ENCODE measurements at regions not wholly inside any gene's neighbourhood (a gene's known extent, or its start where the extent isn't known, plus 50 kb on each side); places are given as distances from the start of the nearest gene placed in this dataset.
A peak's percentile ranks its signal among the peaks of the same experiment; 100 is the strongest.

DNA sequence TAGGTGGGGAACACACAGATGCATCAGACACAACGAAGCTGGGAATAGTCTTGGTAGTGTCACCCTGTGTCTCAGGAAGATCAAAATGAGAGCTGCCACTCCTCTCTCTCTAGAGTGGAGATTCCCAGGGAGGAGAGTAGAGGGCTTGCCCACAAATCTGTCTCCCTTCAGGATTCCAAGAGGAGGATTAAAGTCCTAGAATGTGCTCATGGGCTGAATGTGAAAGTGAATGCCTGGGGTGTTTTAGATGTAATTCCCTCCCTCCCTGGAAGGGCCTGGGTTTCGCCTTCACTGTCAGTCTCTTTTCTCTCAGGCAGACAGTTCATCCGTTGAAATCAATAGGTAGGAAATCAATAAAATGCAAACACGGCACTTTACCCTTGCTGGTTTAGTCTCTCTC is 282.6 kb upstream of the PPARGC1A start:
- no peak for DNase-seq

DNA sequence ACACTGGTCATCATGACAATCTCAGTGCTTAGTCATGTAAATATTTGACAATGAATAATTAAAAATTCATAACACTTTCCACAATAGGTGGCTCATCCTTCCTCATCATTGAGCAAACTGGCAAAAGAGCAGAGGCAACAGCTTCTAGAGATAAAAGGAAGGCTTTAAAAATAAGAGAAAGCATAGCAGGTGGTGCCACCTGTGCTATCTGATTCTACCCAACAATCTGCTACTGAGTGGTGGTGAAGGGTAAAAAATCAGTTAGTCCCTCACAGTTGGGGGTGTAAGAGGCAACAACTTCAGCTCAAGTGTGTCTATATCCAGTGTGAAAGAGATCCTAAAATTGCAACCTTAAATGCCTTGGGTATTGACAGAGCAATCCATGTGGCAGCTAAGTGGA is 280.1 kb upstream of the PPARGC1A start:
- DNase-seq = no peak

DNA sequence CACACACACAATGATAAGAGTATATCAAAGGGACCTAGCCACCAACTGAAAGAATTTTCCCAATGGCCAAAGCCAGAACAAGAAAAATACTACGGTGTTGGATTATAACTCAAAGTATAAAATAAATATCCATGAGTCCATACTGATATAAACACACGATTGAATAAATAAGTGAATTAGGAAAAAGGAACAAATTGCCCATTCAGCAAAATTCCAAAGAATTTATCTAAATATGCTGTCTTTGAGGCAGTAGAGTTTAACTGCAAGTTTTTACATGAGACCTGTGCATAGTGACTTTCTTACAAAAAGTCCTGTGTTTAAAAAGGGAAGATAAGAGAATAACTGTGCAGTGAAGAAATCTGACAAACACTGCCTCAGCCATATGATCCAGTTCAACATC is 278.8 kb upstream of the PPARGC1A start:
- no peak for DNase-seq

DNA sequence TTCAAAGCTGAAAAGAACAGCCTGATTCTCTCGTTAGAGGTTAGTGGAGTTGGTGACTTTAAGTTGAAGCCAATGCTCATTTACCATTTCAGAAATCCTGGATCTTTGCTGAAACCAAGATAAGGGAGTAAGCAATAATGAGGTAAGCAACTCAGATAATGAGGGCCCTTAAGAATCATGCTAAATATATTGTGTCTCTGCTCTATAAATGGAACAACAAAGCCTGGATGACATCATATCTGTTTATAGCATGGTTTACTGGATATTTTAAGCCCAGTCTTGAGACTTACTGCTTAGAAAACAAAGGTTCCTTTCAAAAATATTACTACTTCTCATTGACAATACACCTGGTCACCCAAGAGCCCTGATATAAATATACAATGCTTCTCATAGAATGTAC is 276.7 kb upstream of the PPARGC1A start:
- DNase-seq = no peak

DNA sequence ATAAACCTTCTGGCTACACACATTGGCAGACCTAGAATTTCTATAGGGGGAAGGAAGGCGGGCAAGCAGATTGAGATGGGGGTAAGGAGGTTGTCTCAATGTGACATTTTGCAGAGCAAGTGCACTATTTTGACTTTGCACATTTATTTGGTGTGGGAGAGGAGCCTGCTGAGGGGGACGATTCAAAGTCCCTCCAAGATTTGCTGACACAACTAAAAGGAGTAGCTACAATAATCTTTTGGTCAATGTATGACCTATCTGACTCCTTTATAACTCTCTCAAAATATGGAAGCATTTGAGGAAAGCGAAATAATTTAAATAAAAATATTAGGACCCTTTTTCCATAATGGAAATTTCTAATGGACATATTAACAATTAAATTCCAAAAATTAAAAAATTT is 274.9 kb upstream of the PPARGC1A start:
- DNase-seq = no peak

DNA sequence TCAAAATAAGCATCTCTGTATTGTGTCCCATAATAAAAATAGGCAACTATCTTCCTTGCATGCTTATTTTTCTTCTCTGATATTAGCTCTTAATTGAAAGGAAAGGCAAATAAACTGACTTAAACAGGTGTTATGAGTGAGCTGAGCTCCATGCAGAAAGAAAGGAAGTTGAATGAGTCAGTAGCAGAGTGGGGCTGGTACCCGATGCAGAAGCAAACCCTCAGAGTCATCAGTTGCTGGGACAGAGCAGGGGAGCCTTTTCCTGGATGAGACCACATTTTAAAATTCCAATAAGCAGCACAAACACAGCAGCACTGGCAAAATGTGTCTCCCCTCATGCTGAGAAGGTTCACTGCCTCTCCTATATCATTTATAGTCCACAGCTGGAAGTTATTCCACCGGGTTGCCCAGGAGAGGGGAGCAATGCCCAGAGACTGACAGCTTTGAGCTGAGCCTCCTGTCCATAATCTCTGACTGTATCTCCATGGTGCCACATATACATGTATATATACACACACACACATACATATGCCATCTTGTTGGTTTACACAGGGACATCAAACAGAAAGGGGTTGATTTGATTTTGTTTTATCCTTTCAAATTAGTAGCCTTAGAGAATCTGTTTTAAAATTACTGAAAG is 274.3 kb upstream of the PPARGC1A start:
- DNase-seq = no peak

DNA sequence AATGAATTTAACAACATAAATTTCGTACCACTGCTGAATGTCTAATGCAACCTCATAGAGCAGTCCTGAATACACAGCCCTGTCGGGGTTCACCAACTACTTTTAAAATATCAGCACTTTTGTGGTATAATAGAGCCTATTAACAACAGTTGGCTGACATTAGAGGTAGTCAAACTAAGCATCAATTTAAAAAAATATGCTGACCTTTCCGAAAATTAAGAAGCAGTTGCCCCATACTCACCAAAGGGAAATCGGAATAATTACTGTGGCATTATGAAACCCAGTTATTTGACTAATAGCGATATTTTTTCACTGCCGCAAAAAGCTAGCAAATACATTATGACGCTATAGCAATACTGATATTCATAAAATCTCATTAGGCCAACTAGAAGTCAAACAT is 273.5 kb upstream of the PPARGC1A start:
- DNase-seq = no peak

DNA sequence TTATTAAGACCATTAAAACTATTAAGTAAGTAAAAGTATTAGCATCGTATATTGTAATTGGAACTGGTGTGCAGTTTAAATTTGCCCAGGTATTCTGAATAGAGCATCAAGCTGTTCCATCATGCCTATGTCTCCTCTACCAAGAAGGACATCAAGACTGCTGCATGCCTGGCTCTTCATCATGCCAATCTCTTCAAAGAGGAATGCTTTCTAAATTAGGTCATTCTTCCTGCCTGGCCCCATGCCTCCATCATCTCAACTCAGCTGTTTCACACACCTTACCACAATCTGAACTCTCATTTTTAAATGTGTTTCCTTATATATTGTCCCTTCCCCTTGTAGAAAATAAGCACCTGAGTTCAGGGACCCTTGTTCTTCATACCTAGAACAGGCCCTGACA is 270.5 kb upstream of the PPARGC1A start:
- no peak for DNase-seq

DNA sequence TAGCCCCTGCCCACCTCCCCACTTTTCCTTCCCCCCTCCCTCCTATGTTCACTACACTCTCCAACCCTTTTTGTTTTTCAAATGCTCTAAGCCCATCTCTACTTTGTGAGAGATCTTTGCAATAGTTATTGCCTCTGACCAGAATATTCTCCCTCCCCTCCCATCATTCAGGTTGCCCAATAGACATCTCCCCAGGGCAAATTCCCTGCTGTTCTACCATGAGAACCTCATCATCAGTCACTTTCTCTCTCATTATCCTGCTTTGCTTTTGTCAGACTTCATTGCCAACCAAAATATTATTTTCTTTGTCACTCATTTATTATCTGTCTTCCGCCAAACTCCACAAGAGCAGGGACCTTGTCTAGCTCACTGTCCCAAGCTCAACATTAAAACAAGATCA is 268.2 kb upstream of the PPARGC1A start:
- no peak for DNase-seq

DNA sequence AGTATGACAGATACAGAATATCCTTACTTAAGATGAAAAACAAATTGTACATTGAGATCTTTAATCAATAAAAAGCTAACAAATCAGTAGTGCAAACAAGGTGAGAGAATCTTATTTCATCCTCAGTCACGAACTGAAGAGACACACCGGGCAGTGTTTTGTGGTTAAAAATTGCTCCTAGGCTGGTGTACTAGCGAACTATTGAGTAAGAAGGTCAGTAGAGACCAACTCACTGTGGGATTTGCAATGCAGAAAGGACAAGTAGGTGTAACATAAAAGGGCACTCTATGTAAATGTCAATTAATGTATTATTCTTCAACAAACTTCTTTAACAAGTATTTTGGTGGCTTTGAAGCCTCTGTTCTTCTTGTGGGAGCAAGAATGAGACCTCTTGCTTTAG is 260.2 kb upstream of the PPARGC1A start:
- no peak for DNase-seq

DNA sequence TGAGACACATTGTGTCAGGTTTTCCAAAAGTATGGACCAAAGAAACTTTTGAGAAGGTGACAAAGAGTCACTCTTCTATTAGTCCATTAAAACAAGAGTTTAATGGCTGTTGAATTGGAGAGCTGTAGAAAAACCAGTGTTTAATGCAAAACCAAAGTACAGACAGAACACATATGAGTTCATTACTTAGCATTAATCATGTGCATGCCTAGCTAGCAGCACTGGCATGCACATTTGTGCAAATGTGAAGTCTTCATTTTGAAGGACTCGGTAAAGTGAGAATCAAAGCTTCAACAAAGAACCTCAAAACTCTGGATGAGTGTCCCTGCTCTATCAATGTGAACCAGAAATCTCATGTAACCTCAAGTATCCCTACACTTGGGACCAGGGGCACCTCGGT is 256.3 kb upstream of the PPARGC1A start:
- no peak for DNase-seq

DNA sequence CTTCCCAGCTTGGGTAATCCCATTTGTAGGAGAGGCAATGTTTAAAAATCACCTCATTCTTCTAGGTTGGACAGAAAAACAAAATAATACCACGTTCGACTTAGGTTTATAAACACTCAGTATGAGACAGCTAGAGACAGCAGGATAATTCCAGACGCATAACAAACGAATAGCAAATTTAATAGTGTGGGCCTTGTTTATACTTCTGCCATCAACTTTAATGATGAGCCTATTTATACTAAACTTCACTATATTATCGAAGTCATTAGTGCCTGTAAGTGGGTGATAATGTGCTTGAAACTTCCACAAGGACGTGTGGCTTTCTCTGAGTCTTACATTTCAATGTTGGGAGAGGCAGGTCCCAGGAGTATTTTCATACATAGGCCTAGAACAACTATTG is 255.7 kb upstream of the PPARGC1A start:
- DNase-seq = no peak

DNA sequence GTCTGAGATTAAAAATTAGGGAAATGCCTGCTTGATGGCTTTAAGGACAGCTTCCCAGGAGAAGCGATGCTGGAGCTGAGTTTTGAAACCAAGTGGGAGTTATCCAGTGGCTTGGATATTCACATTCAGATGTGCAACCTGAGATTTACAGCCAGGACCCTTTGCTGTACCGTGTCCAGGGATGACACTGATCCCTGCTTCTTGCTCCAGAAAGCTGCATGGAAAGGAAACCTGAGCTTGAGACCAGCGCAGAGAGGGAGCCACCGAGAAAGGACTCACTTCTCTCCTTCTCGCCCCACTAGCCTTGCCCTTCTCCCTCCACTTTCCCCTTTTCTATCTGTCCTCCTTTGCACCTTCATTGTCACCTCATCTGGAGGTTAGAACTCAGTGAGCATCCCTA is 254.5 kb upstream of the PPARGC1A start:
- DNase-seq = no peak

DNA sequence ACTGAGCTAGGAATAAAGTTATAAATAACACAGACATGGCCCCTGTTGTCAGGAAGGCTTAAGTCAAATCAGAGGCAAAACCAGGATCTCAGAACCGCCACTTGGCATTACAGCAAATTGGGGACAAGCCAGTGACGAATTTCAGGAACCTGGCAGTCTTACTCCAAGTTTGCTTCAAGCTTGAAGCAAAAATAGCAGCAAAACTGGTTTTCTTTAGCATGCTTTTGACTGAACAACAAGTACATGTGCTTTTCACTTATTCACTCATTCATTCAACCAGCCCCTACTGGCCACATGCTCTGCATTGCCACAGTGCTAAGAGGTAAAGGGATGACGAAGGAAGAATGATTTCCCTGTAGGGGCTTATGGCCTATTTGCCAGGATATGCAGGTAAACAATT is 253.9 kb upstream of the PPARGC1A start:
- DNase-seq = peak in 7 of 56 donors; percentile 1 to 31 (median 10)

DNA sequence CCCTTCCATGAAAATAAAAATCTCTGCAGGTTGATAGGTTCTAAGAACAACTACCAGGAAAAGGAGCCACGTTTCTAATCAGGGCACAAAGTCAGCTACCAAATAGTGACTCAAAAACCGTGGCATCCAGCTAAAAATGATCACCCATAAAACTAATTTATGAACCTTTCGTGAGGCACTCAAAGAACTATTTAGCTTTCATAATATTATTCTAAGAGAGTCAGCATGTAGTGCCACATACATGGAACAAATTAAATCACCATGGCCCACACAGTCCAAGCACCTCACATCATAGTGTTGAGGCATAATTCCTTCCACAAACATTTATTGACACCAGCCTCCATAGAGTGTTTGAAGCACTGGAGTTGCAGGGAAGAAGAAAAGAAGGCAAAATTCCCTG is 252.0 kb upstream of the PPARGC1A start:
- no peak for DNase-seq

DNA sequence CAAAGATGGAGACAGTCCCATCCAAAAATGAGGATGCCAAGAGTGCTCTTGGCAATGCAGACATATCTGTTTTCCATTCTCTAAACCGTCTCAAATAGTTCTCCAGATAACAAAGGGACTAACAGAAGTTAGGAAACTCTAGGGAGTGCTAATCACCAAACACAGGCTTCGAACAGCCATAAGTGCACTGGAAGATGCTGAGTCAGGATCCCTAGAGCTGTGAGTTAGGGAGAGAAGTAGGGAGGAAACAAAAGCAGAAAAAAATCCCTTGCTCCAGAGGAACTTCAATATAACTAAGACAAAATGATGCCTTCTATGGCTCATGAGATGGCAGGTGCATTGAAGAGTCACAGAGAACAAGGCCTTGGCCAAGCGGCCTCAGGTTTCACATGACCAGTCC is 251.0 kb upstream of the PPARGC1A start:
- no peak for DNase-seq

DNA sequence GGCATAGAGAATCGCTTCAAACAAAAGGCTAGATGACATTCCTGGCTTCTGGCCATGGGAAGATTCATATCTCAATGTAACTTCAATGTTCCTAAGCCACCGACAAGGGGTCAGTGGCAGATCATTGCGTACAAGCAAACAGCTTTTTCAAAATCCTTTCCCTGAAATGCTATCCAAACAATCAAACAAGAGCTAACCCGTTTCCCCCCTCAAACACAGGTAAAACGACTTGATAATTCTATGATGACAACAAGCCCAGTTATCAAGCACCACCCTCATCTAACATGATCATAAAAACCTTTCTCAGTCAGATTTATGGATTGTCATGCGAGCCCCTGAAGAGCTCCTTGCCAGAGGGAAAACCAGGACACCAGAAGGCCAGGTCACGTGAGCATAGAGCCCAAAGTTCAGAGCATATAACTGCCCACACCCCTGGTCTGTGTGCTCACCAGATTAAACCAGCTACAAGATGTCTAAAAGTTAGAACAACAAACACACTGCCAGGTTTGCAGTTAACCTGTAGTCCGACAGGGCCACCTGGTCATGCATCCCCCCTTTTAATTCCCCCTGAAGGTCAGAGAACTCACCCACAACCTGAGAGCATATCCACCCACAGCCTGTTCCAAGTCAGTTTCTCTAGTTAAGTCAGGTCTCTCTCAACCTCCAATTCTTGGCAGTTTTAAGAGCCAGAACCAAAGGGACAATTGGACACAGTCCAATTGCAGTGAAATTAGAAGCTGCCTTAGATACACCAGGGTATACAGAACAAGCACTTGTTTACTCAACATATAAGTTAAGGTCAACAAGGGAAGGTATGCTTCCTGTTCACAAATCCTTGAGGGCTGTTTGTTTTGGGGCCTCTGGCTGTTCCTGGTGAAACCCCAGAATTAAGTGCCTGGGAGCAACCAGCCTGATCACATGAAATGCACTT is 248.1 kb upstream of the PPARGC1A start:
- no peak for DNase-seq

DNA sequence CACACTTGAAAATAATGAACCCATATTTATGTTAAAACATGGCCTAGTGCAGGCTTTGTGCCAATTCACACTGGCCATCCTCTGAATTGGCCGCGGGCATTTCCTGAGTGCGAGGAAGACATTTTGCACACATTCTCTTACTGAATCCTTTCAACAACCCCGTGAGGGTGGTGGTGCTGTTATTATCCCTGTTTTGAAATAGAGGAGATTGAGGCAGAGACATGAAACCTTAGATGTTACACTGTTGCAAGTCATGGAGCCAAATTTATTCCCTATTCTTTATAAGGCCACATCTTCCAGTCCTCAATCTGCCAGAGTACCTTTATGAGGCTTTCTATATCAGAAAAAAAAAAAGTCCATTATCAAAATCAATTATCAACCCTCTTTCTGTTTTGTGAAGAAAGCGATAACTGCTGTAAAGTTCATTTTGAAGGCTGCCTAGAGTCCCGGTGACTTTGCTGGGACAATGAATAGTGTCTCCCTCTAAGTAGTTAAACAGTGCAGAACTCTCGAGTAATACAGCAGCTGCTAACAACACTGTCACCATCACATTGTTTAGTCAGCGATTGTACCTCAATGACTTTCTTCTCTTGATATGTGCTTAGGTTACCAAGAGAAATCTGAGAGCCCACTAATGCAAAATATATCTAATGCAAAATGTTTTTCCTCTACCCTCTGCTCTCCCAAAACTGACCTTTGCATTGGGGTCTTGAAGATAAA is 242.3 kb upstream of the PPARGC1A start:
- DNase-seq = no peak

DNA sequence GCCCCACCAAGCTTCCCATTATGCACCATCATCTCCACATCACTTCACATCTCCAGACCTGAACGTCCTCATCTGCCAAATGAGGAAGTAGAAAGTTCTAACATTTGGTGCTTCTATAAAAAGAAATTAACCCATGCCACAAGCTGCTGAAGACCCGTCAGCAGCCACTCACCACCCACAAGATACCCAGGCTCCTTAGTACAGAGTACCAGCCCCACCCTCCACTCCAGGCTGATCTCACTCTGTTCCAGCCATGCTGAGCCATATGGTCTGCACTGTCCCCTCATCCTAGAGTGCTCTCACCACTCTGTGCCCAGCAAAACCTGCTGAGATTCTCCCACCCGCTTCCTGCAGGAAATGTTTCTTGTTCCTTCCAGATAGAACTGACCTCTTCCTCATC is 240.8 kb upstream of the PPARGC1A start:
- DNase-seq = no peak

DNA sequence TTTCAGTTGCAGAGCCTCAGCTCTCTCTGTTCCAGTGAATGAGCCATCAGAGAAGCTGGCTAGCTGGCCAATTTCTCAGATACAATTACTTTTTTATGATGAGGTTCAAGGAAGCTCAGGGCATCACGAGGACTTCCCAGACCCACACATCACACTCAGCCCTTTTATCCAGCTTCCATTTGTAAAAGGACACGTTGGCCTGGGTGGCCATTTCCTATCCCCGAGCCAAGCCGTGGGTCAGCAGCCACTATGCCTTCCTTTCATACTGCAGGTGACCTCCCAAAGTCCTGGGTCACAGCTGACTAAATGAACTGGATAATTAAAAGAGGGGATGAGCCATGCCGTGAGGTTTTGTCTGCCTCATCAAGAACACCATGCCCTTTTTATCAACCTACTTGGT is 236.9 kb upstream of the PPARGC1A start:
- DNase-seq = no peak

DNA sequence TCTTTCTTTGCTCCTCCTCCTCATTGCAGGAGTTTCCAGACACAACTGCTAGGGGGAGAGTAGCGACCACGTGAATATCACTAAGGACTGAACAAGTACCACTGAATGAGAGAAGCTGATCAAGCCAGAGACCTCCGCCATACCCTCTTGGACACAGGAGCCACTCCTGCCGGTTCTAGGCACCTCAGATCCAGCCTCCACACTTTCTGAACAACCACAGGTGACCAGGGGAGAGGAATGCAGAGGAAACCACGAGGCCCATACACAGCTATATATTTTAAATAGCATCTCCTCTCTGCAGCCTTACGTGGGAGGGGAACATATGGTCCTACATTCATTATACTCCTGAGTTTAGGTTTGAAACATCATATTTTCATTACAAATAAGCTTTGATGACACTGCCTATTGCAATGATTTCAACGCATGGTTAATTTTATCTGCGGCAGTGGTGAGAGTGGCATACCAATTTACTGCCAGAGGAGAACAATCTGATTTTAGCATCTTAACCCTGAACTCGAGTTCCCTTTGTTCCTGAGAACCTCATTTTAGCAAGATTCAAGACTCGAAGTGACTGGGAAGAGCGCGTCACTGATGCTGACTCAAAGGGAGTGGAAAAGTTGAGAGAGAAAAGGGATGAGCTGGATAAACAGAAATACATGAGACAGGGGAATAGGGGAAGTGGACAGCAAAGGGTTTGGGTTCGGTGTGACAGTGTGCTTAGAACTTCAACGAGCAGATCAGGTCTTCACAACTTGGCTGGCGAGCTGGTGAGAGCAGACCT is 231.7 kb upstream of the PPARGC1A start:
- peak in 14 of 56 donors; percentile 1 to 38 (median 26) for DNase-seq

DNA sequence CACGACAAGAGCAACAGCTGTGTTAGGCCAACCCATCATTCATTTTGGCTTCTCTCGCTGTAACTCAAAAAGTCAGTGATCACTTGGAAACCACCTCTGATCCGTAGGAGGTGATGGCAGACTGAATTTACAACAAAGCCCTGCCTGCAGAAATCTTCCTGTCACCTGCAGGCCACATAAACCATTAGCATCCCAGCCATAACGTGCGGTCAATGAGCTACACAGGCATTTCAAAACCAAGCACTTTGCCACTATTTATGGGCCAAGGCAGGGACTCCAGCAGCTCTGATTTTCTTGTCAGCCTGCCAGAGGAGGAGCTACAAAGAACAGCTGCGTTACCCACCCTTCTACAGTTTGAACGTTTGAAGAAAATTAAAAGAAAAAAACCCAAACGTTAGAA is 228.1 kb upstream of the PPARGC1A start:
- DNase-seq = no peak

Measured in amygdala (tissue), 56 donors.